Neural progenitor cell (in vitro differentiated cells): ENCODE measurements at regions not wholly inside any gene's neighbourhood (a gene's known extent, or its start where the extent isn't known, plus 50 kb on each side); places are given as distances from the start of the nearest gene placed in this dataset.

Experiments
- DNase-seq: peaks from one replicate; pipeline ENCODE4 v3.0.0-alpha.2; 2016; ENCODE audit warnings: low spot score
- H2AFZ ChIP-seq: fragments of 200-600 bp; sonication (generic); replicated peaks from 2 replicates; pipeline ENCODE4 v1.6.1; 2016; ENCODE audit warnings: antibody characterized with exemption
- H3F3A ChIP-seq: fragments of 200-600 bp; sonication (generic); 2 replicates; pipeline ENCODE4 v1.6.1; 2016; ENCODE audit warnings: antibody characterized with exemption, low read depth
- H3K27ac ChIP-seq: fragments of 200-600 bp; sonication (generic); 2 replicates; pipeline ENCODE4 v1.5.1; 2016; ENCODE audit warnings: mild to moderate bottlenecking
- H3K27me3 ChIP-seq: fragments of 200-600 bp; sonication (generic); 2 replicates; pipeline ENCODE4 v1.6.1; 2016; ENCODE audit warnings: mild to moderate bottlenecking, moderate library complexity
- H3K36me3 ChIP-seq: fragments of 200-600 bp; sonication (generic); 2 replicates; pipeline ENCODE4 v1.5.1; 2016
- H3K4me1 ChIP-seq: fragments of 200-600 bp; sonication (generic); 2 replicates; pipeline ENCODE4 v1.6.1; 2016; ENCODE audit warnings: mixed run types
- H3K4me2 ChIP-seq: fragments of 200-600 bp; sonication (generic); 2 replicates; pipeline ENCODE4 v1.6.1; 2016
- H3K4me3 ChIP-seq: fragments of 200-600 bp; sonication (generic); 2 replicates; pipeline ENCODE4 v1.5.1; 2016
- H3K79me2 ChIP-seq: fragments of 200-600 bp; sonication (generic); 2 replicates; pipeline ENCODE4 v1.6.1; 2016; ENCODE audit warnings: low read depth
- H3K9ac ChIP-seq: fragments of 200-600 bp; sonication (generic); 2 replicates; pipeline ENCODE4 v1.6.1; 2016
- H3K9me3 ChIP-seq: fragments of 200-600 bp; sonication (generic); 2 replicates; pipeline ENCODE4 v1.5.1; 2016; ENCODE audit warnings: low read depth
- H4K20me1 ChIP-seq: fragments of 200-600 bp; sonication (generic); 2 replicates; pipeline ENCODE4 v1.6.1; 2016; ENCODE audit warnings: low read depth
- H3K27ac Mint-ChIP-seq: 3 replicates; pipeline ENCODE4 v1.8.0; 2021; ENCODE audit warnings: mixed read lengths
- H3K27me3 Mint-ChIP-seq: 2 replicates; pipeline ENCODE4 v1.8.0; 2022; ENCODE audit warnings: low read depth, mild to moderate bottlenecking, inconsistent platforms, moderate library complexity, mixed read lengths; ENCODE audit not compliant: insufficient read depth
- H3K36me3 Mint-ChIP-seq: 3 replicates; pipeline ENCODE4 v1.8.0; 2021; ENCODE audit warnings: mixed read lengths
- H3K4me1 Mint-ChIP-seq: 3 replicates; pipeline ENCODE4 v1.8.0; 2021; ENCODE audit warnings: mixed read lengths
- H3K4me3 Mint-ChIP-seq: 3 replicates; pipeline ENCODE4 v1.8.0; 2021; ENCODE audit warnings: mild to moderate bottlenecking, moderate library complexity, mixed read lengths
- H3K9me3 Mint-ChIP-seq: 3 replicates; pipeline ENCODE4 v1.8.0; 2020; ENCODE audit warnings: mixed read lengths
- CTCF ChIP-seq: fragments of 200-600 bp; sonication (generic); IDR thresholded peaks from 2 replicates; pipeline ENCODE4 v1.5.1; 2017; ENCODE audit warnings: antibody characterized with exemption, mild to moderate bottlenecking
- EZH2 ChIP-seq: fragments of 200-600 bp; sonication (generic); IDR thresholded peaks from 2 replicates; pipeline ENCODE4 v1.6.1; 2017; ENCODE audit warnings: antibody characterized with exemption, mild to moderate bottlenecking, moderate library complexity
- EZH2phosphoT487 ChIP-seq: fragments of 200-600 bp; sonication (generic); IDR thresholded peaks from 2 replicates; pipeline ENCODE4 v1.6.1; 2017; ENCODE audit warnings: antibody characterized with exemption

- Mint-ChIP-seq H3K4me1 (no peaks in the 10 kb centered on the region), H3K27ac (no peak overlapping the region), H3K27me3 (no peaks in the 10 kb centered on the region), H3K36me3 (no peaks in the 10 kb centered on the region), H3K9me3 (no peaks in the 10 kb centered on the region), H3K4me3 (no peak overlapping the region)
- Histone ChIP-seq H3K9me3 (no peaks in the 10 kb centered on the region), H3K4me2 (no peak overlapping the region), H2AFZ (no peak overlapping the region), H3K9ac (no peak overlapping the region), H3K27ac (no peak overlapping the region), H4K20me1 (no peaks in the 10 kb centered on the region), H3K4me3 (no peak overlapping the region), H3K27me3 (no peaks in the 10 kb centered on the region), H3K79me2 (no peaks in the 10 kb centered on the region), H3K36me3 (no peaks in the 10 kb centered on the region), H3F3A (no peaks in the 10 kb centered on the region), H3K4me1 (no peaks in the 10 kb centered on the region)
- TF ChIP-seq CTCF (no peak), EZH2phosphoT487 (no peak), EZH2 (no peak)
- DNase-seq = no peak
These were observed 263.1 kb upstream of the KIAA1217 start for GRCh38 chr10:23945845-23946244.

- no peak for DNase-seq
- H3K4me1 Mint-ChIP-seq = no peaks in the 10 kb centered on the region
- Histone ChIP-seq H3K4me1 (no peaks in the 10 kb centered on the region), H3K4me3 (no peak overlapping the region), H4K20me1 (no peaks in the 10 kb centered on the region), H2AFZ (no peak overlapping the region), H3K4me2 (no peak overlapping the region), H3F3A (no peaks in the 10 kb centered on the region), H3K9ac (no peak overlapping the region), H3K27ac (no peak overlapping the region), H3K9me3 (no peaks in the 10 kb centered on the region), H3K27me3 (no peaks in the 10 kb centered on the region), H3K36me3 (no peaks in the 10 kb centered on the region), H3K79me2 (no peaks in the 10 kb centered on the region)
- H3K9me3 Mint-ChIP-seq = peaks cover 14% of the 10 kb centered on the region
- no peak overlapping the region for H3K4me3 Mint-ChIP-seq
- H3K27me3 Mint-ChIP-seq = no peaks in the 10 kb centered on the region
- TF ChIP-seq CTCF = no peak
- H3K27ac Mint-ChIP-seq = no peak overlapping the region
- H3K36me3 Mint-ChIP-seq = no peaks in the 10 kb centered on the region
These were observed 257.1 kb upstream of the KIAA1217 start for GRCh38 chr10:23951841-23952240.

- Histone ChIP-seq H4K20me1 (no peaks in the 10 kb centered on the region), H3K9me3 (no peaks in the 10 kb centered on the region), H3K27ac (no peak overlapping the region), H3F3A (no peaks in the 10 kb centered on the region), H3K9ac (no peak overlapping the region), H3K79me2 (no peaks in the 10 kb centered on the region), H3K4me1 (no peaks in the 10 kb centered on the region), H2AFZ (no peak overlapping the region), H3K36me3 (no peaks in the 10 kb centered on the region), H3K4me3 (no peak overlapping the region), H3K4me2 (no peak overlapping the region), H3K27me3 (no peaks in the 10 kb centered on the region)
- H3K27me3 Mint-ChIP-seq = peaks cover 2% of the 10 kb centered on the region
- no peaks in the 10 kb centered on the region for H3K4me1 Mint-ChIP-seq
- no peaks in the 10 kb centered on the region for H3K36me3 Mint-ChIP-seq
- no peak for DNase-seq
- no peak overlapping the region for H3K27ac Mint-ChIP-seq
- H3K4me3 Mint-ChIP-seq = no peak overlapping the region
- TF ChIP-seq EZH2phosphoT487 (no peak), CTCF (no peak)
- peaks cover 14% of the 10 kb centered on the region for H3K9me3 Mint-ChIP-seq
These were observed 253.3 kb upstream of the KIAA1217 start for GRCh38 chr10:23955456-23956225.
